ENCODE measurements at regions not wholly inside any gene's neighbourhood (a gene's known extent, or its start where the extent isn't known, plus 50 kb on each side); places are given as distances from the start of the nearest gene placed in this dataset.

GRCh38 chr2:13009027-13009642, 292.4 kb downstream of the TRIB2 start:
- TF ChIP-seq EZH2 (IDR thresholded peaks at IDR 0.05; ENCODE audit: insufficient read depth, poor library complexity, severe bottlenecking) (no peak), EZH2phosphoT487 (IDR thresholded peaks at IDR 0.05; ENCODE audit: insufficient read depth, low read depth) (no peak)

All from GM23248 (cell line).